ENCODE measurements at regions not wholly inside any gene's neighbourhood (a gene's known extent, or its start where the extent isn't known, plus 50 kb on each side); places are given as distances from the start of the nearest gene placed in this dataset.

- no peak for TF ChIP-seq CTCF (IDR thresholded peaks at IDR 0.05; ENCODE audit: borderline replicate concordance, extremely low read depth, low read length, poor library complexity, severe bottlenecking)
- TF ChIP-seq EZH2 (IDR thresholded peaks at IDR 0.05; ENCODE audit: borderline replicate concordance, low read depth, low read length, severe bottlenecking), result no peak
These were observed 245.0 kb upstream of the NPY start for GRCh38 chr7:24038993-24039392.

Measured in DND-41 (cell line).